K562 (cell line): ENCODE measurements at regions not wholly inside any gene's neighbourhood (a gene's known extent, or its start where the extent isn't known, plus 50 kb on each side); places are given as distances from the start of the nearest gene placed in this dataset.

Experiments used
- ATAC-seq: fragments of 200-7000 bp; cut with Tn5 transposase; 3 replicates; pipeline ENCODE4 v1.9.1; 2020; ENCODE audit warnings: moderate library complexity
- BruUV-seq: library from RNA; stranded (reverse); fragments of 400-500 nt; replicated peaks from 2 replicates; lab custom pipeline; 2021; lab: Mats Ljungman, UMichigan
- CTCF ChIA-PET: fragments of 300-600 bp; formaldehyde crosslinking; extraction: SDS; loops from one replicate; lab custom pipeline; 2021; ENCODE audit warnings: low intra/inter-chr PET ratio; lab: Yijun Ruan, JAX
- POLR2A ChIA-PET: fragments of 300-600, 350-650 bp; sonication (Branson Sonifier 250); formaldehyde crosslinking; extraction: SDS; loops from one replicate; lab custom pipeline; 2021; ENCODE audit warnings: antibody characterized with exemption, inconsistent platforms; lab: Yijun Ruan, JAX
- DNase-seq, 4 experiments: peaks; one replicate each; pipeline versions ENCODE4 v3.0.0 to v3.0.0-alpha.2; 2011 to 2018; ENCODE audit warnings: low spot score in 3 of 4, mixed read lengths in 3 of 4; ENCODE audit errors: extremely low read depth in 1 of 4
- FAIRE-seq: peaks from 2 replicates; lab custom pipeline; 2011; peaks lifted over from hg19 to GRCh38; lab: Jason Lieb, UNC
- H2AFZ ChIP-seq: 2 replicates; pipeline ENCODE4 v1.6.0; 2011; ENCODE audit warnings: low read depth, low read length, control low read depth, inconsistent platforms
- H3K27ac ChIP-seq: fragments of 200-600 bp; 3 replicates; pipeline ENCODE4 v1.8.0; 2011; ENCODE audit warnings: low read depth, mild to moderate bottlenecking, control low read depth, inconsistent platforms, low read length, moderate library complexity, mixed read lengths; ENCODE audit errors: extremely low read depth
- H3K27me3 ChIP-seq, 2 experiments: fragments of 300-600 bp in 1 of 2; 2 replicates in 1 of 2; 3 replicates in 1 of 2; pipeline versions ENCODE4 v1.6.0 to v1.8.0; 2011; ENCODE audit warnings: inconsistent platforms in 2 of 2, low read length in 2 of 2, mild to moderate bottlenecking in 1 of 2, mixed read lengths in 1 of 2, moderate library complexity in 1 of 2; ENCODE audit not compliant: control insufficient read depth in 2 of 2, insufficient read depth in 2 of 2
- H3K36me3 ChIP-seq: fragments of 300-600 bp; 3 replicates; pipeline ENCODE4 v1.8.0; 2011; ENCODE audit warnings: mild to moderate bottlenecking, low read length, inconsistent platforms; ENCODE audit not compliant: control insufficient read depth, insufficient read depth
- H3K4me1 ChIP-seq, 2 experiments: fragments of 200-600 bp in 1 of 2; replicated peaks in 1 of 2; 2 replicates in 1 of 2; 3 replicates in 1 of 2; pipeline versions ENCODE4 v1.5.1 to v1.8.0; 2011; ENCODE audit warnings: inconsistent platforms in 2 of 2, low read length in 2 of 2, mild to moderate bottlenecking in 1 of 2, mixed read lengths in 1 of 2, moderate library complexity in 1 of 2; ENCODE audit not compliant: control insufficient read depth in 2 of 2, insufficient read depth in 2 of 2
- H3K4me2 ChIP-seq: 2 replicates; pipeline ENCODE4 v1.6.1; 2011; ENCODE audit warnings: low read length, control low read depth, inconsistent platforms, mixed read lengths; ENCODE audit not compliant: insufficient read depth
- H3K4me3 ChIP-seq: fragments of 200-600 bp; sonication (generic), shearing (Covaris generic); 2 replicates; pipeline ENCODE4 v1.5.1; 2016; ENCODE audit warnings: control low read depth, inconsistent platforms
- H3K79me2 ChIP-seq: fragments of 200-600 bp; 3 replicates; pipeline ENCODE4 v1.8.0; 2011; ENCODE audit warnings: low read length, inconsistent platforms; ENCODE audit not compliant: control insufficient read depth, insufficient read depth
- H3K9ac ChIP-seq, 2 experiments: 2 replicates each; pipeline versions ENCODE4 v1.6.0 to v1.6.1; 2011; ENCODE audit warnings: low read depth in 2 of 2, low read length in 2 of 2, control low read depth in 1 of 2, inconsistent platforms in 1 of 2, mild to moderate bottlenecking in 1 of 2, mixed read lengths in 1 of 2; ENCODE audit not compliant: insufficient read depth in 1 of 2
- H3K9me1 ChIP-seq: one replicate; pipeline ENCODE4 v1.6.0; 2011; ENCODE audit warnings: inconsistent platforms, mild to moderate bottlenecking, low read length, moderate library complexity; ENCODE audit not compliant: control insufficient read depth, insufficient read depth
- H3K9me3 ChIP-seq: replicated peaks from 2 replicates; pipeline ENCODE4 v1.5.1; 2011; ENCODE audit warnings: low read depth, low read length, inconsistent platforms; ENCODE audit not compliant: control insufficient read depth, insufficient read depth
- H4K20me1 ChIP-seq: replicated peaks from 2 replicates; pipeline ENCODE4 v1.6.1; 2011; ENCODE audit warnings: low read length, inconsistent platforms, mixed read lengths; ENCODE audit not compliant: control insufficient read depth, insufficient read depth
- EP300 ChIP-seq: IDR thresholded peaks from 2 replicates; pipeline ENCODE4 v1.6.1; 2012; ENCODE audit warnings: low read length, improper control_type of control experiment
- ESRRA ChIP-seq: fragments of 450-650 bp; IDR thresholded peaks from 2 replicates; pipeline ENCODE4 v1.6.1; 2014; ENCODE audit warnings: low read depth, mild to moderate bottlenecking, moderate library complexity, borderline replicate concordance
- ETS2 ChIP-seq: IDR thresholded peaks from 2 replicates; pipeline ENCODE4 v1.6.1; 2016; ENCODE audit warnings: borderline replicate concordance, missing genetic modification characterization, mild to moderate bottlenecking, moderate library complexity, missing compliant biosample characterization; ENCODE audit not compliant: poor library complexity, severe bottlenecking
- HLTF ChIP-seq: fragments of 450-650 bp; IDR thresholded peaks from 2 replicates; pipeline ENCODE4 v1.6.1; 2016
- KAT7 ChIP-seq: sonication (generic); formaldehyde crosslinking; IDR thresholded peaks from 2 replicates; pipeline ENCODE4 v1.8.0; 2022; ENCODE audit warnings: missing genetic modification reagents, mild to moderate bottlenecking, borderline replicate concordance
- MEIS2 ChIP-seq: fragments of 450-650 bp; IDR thresholded peaks from 2 replicates; pipeline ENCODE4 v1.6.1; 2014; ENCODE audit warnings: mild to moderate bottlenecking; ENCODE audit not compliant: partially characterized antibody
- ZNF695 ChIP-seq: fragments of 450-650 bp; formaldehyde crosslinking; IDR thresholded peaks from 2 replicates; pipeline ENCODE4 v1.4.0; 2020; ENCODE audit warnings: mild to moderate bottlenecking, moderate library complexity
- WGBS: fragments of 100-300 bp; shearing (Covaris generic); methylation state at CpG from one replicate; pipeline ENCODE4 v1.1.6; 2016; ENCODE audit warnings: low coverage, mixed read lengths; ENCODE audit not compliant: insufficient coverage; ENCODE audit errors: missing lambda C conversion rate; 5-methylcytosine and 5-hydroxymethylcytosine counted together
- in situ Hi-C: fragments of 300-500 bp; cut with MboI; formaldehyde crosslinking; loops from 4 replicates; pipeline ENCODE4 v1.15.0; 2018; ENCODE audit warnings: inconsistent platforms, mixed read lengths
- intact Hi-C: fragments of 100-400 bp; cut with micrococcal nuclease; formaldehyde crosslinking; loops from 2 replicates; pipeline ENCODE4 v1.14.2; 2022
- TF ChIP-seq, protein P1 (sequence below): fragments of 450-650 bp; formaldehyde crosslinking; IDR thresholded peaks from 2 replicates; pipeline ENCODE4 v1.4.0; 2020; ENCODE audit warnings: mild to moderate bottlenecking
- TF ChIP-seq, protein P2 (sequence below): sonication (generic); formaldehyde crosslinking; IDR thresholded peaks from 2 replicates; pipeline ENCODE4 v1.8.0; 2022; ENCODE audit warnings: mild to moderate bottlenecking, low read depth, missing genetic modification reagents
- TF ChIP-seq, protein P3 (sequence below), 2 experiments: fragments of 450-650 bp; formaldehyde crosslinking in 1 of 2; IDR thresholded peaks; 2 replicates each; pipeline versions ENCODE4 v1.4.0 to v1.6.1; 2014 to 2020; ENCODE audit warnings: mild to moderate bottlenecking in 2 of 2, borderline replicate concordance in 1 of 2, low read depth in 1 of 2

DNA sequence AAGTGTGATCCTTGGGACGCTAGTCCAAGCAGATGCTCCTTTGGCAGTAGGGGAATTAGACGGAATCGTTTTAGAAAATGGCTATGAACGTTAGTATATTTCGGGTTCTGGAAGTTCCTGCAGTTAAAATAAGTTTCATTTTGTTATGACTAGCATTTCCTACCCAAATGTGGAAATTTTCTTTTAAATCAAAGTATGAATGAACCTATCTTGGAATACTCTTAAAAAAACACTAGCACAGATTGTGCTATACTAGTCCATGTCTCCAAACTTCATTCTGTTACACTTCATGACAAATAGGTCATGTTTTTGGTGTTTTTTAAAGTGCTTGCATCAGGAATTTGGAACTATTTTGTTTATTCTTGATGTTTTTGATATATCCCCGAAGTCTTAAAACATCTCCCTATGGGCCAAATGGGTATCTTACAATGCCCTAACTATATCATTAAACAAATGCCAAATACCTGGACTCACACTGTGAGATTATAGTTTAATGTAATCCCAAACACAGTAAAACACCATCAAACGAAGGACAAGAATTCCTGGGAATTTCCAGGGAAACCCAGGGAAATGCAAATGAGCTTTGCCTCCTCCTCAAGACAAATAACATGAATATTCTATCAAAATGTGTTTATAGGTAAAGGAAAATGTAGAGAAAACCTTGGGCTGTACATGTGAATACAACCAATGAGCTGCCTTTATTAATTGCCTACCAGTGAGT lies 75.9 kb upstream of the PTPRZ1 start:
- 2% methylated on average over 7 of the region's 7 CpGs for WGBS
- Histone ChIP-seq H3K27ac (no peak overlapping the region), H3K9ac (no peak overlapping the region), H4K20me1 (no peaks in the 10 kb centered on the region), H3K4me2 (no peak overlapping the region), H3K9me3 (no peaks in the 10 kb centered on the region), H3K4me3 (no peak overlapping the region), H3K9me1 (no peaks in the 10 kb centered on the region), H3K4me1 (no peaks in the 10 kb centered on the region), H3K27me3 (no peaks in the 10 kb centered on the region), H2AFZ (no peak overlapping the region), H3K36me3 (no peaks in the 10 kb centered on the region), H3K79me2 (no peaks in the 10 kb centered on the region)
- in situ Hi-C loops: no loop called here
- BruUV-seq: no TSS peak
- intact Hi-C loops: no loop called here
- FAIRE-seq (no peak), ATAC-seq (no peak), DNase-seq (no peak)
- POLR2A ChIA-PET: no interaction called here
- TF ChIP-seq, protein P1, sequence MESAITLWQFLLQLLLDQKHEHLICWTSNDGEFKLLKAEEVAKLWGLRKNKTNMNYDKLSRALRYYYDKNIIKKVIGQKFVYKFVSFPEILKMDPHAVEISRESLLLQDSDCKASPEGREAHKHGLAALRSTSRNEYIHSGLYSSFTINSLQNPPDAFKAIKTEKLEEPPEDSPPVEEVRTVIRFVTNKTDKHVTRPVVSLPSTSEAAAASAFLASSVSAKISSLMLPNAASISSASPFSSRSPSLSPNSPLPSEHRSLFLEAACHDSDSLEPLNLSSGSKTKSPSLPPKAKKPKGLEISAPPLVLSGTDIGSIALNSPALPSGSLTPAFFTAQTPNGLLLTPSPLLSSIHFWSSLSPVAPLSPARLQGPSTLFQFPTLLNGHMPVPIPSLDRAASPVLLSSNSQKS: no peak
- TF ChIP-seq, protein P2, sequence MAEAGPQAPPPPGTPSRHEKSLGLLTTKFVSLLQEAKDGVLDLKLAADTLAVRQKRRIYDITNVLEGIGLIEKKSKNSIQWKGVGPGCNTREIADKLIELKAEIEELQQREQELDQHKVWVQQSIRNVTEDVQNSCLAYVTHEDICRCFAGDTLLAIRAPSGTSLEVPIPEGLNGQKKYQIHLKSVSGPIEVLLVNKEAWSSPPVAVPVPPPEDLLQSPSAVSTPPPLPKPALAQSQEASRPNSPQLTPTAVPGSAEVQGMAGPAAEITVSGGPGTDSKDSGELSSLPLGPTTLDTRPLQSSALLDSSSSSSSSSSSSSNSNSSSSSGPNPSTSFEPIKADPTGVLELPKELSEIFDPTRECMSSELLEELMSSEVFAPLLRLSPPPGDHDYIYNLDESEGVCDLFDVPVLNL (CRISPR knock-in tag): no peak
- TF ChIP-seq KAT7 (CRISPR knock-in tag): no peak
- no peak for TF ChIP-seq ESRRA
- TF ChIP-seq MEIS2: no peak
- no peak for TF ChIP-seq ETS2 (tag)
- TF ChIP-seq, protein P3, sequence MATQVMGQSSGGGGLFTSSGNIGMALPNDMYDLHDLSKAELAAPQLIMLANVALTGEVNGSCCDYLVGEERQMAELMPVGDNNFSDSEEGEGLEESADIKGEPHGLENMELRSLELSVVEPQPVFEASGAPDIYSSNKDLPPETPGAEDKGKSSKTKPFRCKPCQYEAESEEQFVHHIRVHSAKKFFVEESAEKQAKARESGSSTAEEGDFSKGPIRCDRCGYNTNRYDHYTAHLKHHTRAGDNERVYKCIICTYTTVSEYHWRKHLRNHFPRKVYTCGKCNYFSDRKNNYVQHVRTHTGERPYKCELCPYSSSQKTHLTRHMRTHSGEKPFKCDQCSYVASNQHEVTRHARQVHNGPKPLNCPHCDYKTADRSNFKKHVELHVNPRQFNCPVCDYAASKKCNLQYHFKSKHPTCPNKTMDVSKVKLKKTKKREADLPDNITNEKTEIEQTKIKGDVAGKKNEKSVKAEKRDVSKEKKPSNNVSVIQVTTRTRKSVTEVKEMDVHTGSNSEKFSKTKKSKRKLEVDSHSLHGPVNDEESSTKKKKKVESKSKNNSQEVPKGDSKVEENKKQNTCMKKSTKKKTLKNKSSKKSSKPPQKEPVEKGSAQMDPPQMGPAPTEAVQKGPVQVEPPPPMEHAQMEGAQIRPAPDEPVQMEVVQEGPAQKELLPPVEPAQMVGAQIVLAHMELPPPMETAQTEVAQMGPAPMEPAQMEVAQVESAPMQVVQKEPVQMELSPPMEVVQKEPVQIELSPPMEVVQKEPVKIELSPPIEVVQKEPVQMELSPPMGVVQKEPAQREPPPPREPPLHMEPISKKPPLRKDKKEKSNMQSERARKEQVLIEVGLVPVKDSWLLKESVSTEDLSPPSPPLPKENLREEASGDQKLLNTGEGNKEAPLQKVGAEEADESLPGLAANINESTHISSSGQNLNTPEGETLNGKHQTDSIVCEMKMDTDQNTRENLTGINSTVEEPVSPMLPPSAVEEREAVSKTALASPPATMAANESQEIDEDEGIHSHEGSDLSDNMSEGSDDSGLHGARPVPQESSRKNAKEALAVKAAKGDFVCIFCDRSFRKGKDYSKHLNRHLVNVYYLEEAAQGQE (IDR thresholded peaks at IDR 0.05; ENCODE audit: borderline replicate concordance): no peak
- TF ChIP-seq, protein P3 (CRISPR knock-in tag; IDR thresholded peaks at IDR 0.05; ENCODE audit: low read depth): no peak
- TF ChIP-seq HLTF: no peak
- TF ChIP-seq EP300: no peak
- no peak for TF ChIP-seq ZNF695 (CRISPR knock-in tag)
- CTCF ChIA-PET: no interaction called here
